ENCODE measurements at regions not wholly inside any gene's neighbourhood (a gene's known extent, or its start where the extent isn't known, plus 50 kb on each side); places are given as distances from the start of the nearest gene placed in this dataset.
"Not testable (repeated sequence)": the region's sequence is repeated elsewhere in the genome, so short reads cannot be mapped to it uniquely, and the experiment has no call there.

GRCh38 chr17:51366866-51367265 lies 106.5 kb downstream of the UTP18 start:
- H3K4me1 Mint-ChIP-seq, result peaks cover 29% of the 10 kb centered on the region
- H3K9me2 ChIP-seq (ENCODE audit: insufficient read depth), result peaks cover 7% of the 10 kb centered on the region; the same call in 1 of the 2 replicates
- H3K27ac Mint-ChIP-seq, result no peak overlapping the region
- no peak for ATAC-seq
- H3F3A ChIP-seq (replicated peaks; ENCODE audit: low read depth), result no peaks in the 10 kb centered on the region
- no peak overlapping the region for H3K4me2 ChIP-seq
- H3K4me3 ChIP-seq, result no peak overlapping the region
- H3K79me2 ChIP-seq (replicated peaks; ENCODE audit: insufficient read depth), result no peaks in the 10 kb centered on the region
- no peak overlapping the region for H3K27ac ChIP-seq (ENCODE audit: low read depth)
- H3K27me3 ChIP-seq (ENCODE audit: insufficient read depth), result no peaks in the 10 kb centered on the region
- H3K36me3 Mint-ChIP-seq (ENCODE audit: low read depth), result peaks cover 8% of the 10 kb centered on the region; the same call in 2 of the 3 replicates
- H3K27me3 Mint-ChIP-seq (ENCODE audit: insufficient read depth, low read depth, poor library complexity), result peaks cover 5% of the 10 kb centered on the region
- DNase-seq (ENCODE audit: low spot score), result no peak
- H2AFZ ChIP-seq, result no peak overlapping the region
- no peaks in the 10 kb centered on the region for H4K20me1 ChIP-seq (replicated peaks; ENCODE audit: insufficient read depth)
- H3K36me3 ChIP-seq (ENCODE audit: insufficient read depth), result no peaks in the 10 kb centered on the region
- no peak for TF ChIP-seq ZNF331 (CRISPR knock-in tag; IDR thresholded peaks at IDR 0.05; ENCODE audit: low read depth)
- no peak overlapping the region for H3K4me3 Mint-ChIP-seq
- peaks cover 16% of the 10 kb centered on the region for H3K9me3 Mint-ChIP-seq
- peaks cover 16% of the 10 kb centered on the region for H3K4me1 ChIP-seq (ENCODE audit: insufficient read depth)

GRCh38 chr17:51367836-51368235 lies 107.5 kb downstream of the UTP18 start:
- ATAC-seq; H4K20me1 ChIP-seq (replicated peaks; ENCODE audit: insufficient read depth); H3K27ac Mint-ChIP-seq; H3F3A ChIP-seq (replicated peaks; ENCODE audit: low read depth); H3K27me3 ChIP-seq (ENCODE audit: insufficient read depth); DNase-seq (ENCODE audit: low spot score); H3K27ac ChIP-seq (ENCODE audit: low read depth); H3K4me2 ChIP-seq; H3K4me3 Mint-ChIP-seq; H3K4me3 ChIP-seq; H3K36me3 ChIP-seq (ENCODE audit: insufficient read depth); H3K79me2 ChIP-seq (replicated peaks; ENCODE audit: insufficient read depth); H3K27me3 Mint-ChIP-seq (ENCODE audit: insufficient read depth, low read depth, poor library complexity); H2AFZ ChIP-seq; H3K9me2 ChIP-seq (ENCODE audit: insufficient read depth): not testable (repeated sequence)
- H3K4me1 ChIP-seq (ENCODE audit: insufficient read depth), result peaks cover 14% of the 10 kb centered on the region
- Mint-ChIP-seq H3K36me3 (ENCODE audit: low read depth) (peaks cover 11% of the 10 kb centered on the region; the same call in 2 of the 3 replicates), H3K9me3 (peaks cover 19% of the 10 kb centered on the region), H3K4me1 (peaks cover 31% of the 10 kb centered on the region)

- Histone ChIP-seq H3K4me2 (peak overlapping the region; percentile 65), H3F3A (replicated peaks; ENCODE audit: low read depth) (no peaks in the 10 kb centered on the region), H2AFZ (no peak overlapping the region), H3K36me3 (ENCODE audit: insufficient read depth) (no peaks in the 10 kb centered on the region), H3K27ac (ENCODE audit: low read depth) (peak overlapping the region; percentile 58), H3K4me1 (ENCODE audit: insufficient read depth) (peaks cover 27% of the 10 kb centered on the region), H3K4me3 (peak overlapping the region; percentile 27; the same call in 1 of the 2 replicates), H3K9me2 (ENCODE audit: insufficient read depth) (0 out of 2 replicates have a peak, but pooled peaks cover 17% of the 10 kb centered on the region), H3K27me3 (ENCODE audit: insufficient read depth) (no peaks in the 10 kb centered on the region), H4K20me1 (replicated peaks; ENCODE audit: insufficient read depth) (no peaks in the 10 kb centered on the region), H3K79me2 (replicated peaks; ENCODE audit: insufficient read depth) (no peaks in the 10 kb centered on the region)
- H3K4me1 Mint-ChIP-seq, result peaks cover 35% of the 10 kb centered on the region
- peak overlapping the region; percentile 26 for H3K4me3 Mint-ChIP-seq
- H3K27ac Mint-ChIP-seq, result peak overlapping the region; percentile 43
- ATAC-seq, result peak; percentile 87
- peak; percentile 87 for DNase-seq (ENCODE audit: low spot score)
- H3K36me3 Mint-ChIP-seq (ENCODE audit: low read depth), result peaks cover 9% of the 10 kb centered on the region; the same call in 2 of the 3 replicates
- peaks cover 17% of the 10 kb centered on the region for H3K9me3 Mint-ChIP-seq
- peaks cover 8% of the 10 kb centered on the region for H3K27me3 Mint-ChIP-seq (ENCODE audit: insufficient read depth, low read depth, poor library complexity)
- TF ChIP-seq STAT1 (IDR thresholded peaks at IDR 0.05; ENCODE audit: unreplicated experiment) (no peak), JUNB (IDR thresholded peaks at IDR 0.05; ENCODE audit: unreplicated experiment) (no peak), NANOG (IDR thresholded peaks at IDR 0.05; ENCODE audit: borderline replicate concordance) (no peak), ZNF462 (CRISPR knock-in tag; IDR thresholded peaks at IDR 0.05) (no peak), ZNF331 (CRISPR knock-in tag; IDR thresholded peaks at IDR 0.05; ENCODE audit: low read depth) (no peak)
- TF ChIP-seq, protein P1, sequence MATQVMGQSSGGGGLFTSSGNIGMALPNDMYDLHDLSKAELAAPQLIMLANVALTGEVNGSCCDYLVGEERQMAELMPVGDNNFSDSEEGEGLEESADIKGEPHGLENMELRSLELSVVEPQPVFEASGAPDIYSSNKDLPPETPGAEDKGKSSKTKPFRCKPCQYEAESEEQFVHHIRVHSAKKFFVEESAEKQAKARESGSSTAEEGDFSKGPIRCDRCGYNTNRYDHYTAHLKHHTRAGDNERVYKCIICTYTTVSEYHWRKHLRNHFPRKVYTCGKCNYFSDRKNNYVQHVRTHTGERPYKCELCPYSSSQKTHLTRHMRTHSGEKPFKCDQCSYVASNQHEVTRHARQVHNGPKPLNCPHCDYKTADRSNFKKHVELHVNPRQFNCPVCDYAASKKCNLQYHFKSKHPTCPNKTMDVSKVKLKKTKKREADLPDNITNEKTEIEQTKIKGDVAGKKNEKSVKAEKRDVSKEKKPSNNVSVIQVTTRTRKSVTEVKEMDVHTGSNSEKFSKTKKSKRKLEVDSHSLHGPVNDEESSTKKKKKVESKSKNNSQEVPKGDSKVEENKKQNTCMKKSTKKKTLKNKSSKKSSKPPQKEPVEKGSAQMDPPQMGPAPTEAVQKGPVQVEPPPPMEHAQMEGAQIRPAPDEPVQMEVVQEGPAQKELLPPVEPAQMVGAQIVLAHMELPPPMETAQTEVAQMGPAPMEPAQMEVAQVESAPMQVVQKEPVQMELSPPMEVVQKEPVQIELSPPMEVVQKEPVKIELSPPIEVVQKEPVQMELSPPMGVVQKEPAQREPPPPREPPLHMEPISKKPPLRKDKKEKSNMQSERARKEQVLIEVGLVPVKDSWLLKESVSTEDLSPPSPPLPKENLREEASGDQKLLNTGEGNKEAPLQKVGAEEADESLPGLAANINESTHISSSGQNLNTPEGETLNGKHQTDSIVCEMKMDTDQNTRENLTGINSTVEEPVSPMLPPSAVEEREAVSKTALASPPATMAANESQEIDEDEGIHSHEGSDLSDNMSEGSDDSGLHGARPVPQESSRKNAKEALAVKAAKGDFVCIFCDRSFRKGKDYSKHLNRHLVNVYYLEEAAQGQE (IDR thresholded peaks at IDR 0.05; ENCODE audit: unreplicated experiment), result no peak
Measured at GRCh38 chr17:51371732-51372151, 111.4 kb downstream of the UTP18 start.
